Neuron (in vitro differentiated cells): ENCODE measurements at regions not wholly inside any gene's neighbourhood (a gene's known extent, or its start where the extent isn't known, plus 50 kb on each side); places are given as distances from the start of the nearest gene placed in this dataset.
"Not testable (repeated sequence)": the region's sequence is repeated elsewhere in the genome, so short reads cannot be mapped to it uniquely, and the experiment has no call there.

Experiments used
- H2AFZ ChIP-seq: one replicate; pipeline ENCODE4 v1.6.1; 2013; ENCODE audit warnings: low read depth, mild to moderate bottlenecking, inconsistent platforms, low read length, moderate library complexity
- H3K27me3 ChIP-seq: one replicate; pipeline ENCODE4 v1.6.1; 2013; ENCODE audit warnings: low read length; ENCODE audit not compliant: insufficient read depth
- H3K36me3 ChIP-seq: one replicate; pipeline ENCODE4 v1.6.1; 2013; ENCODE audit warnings: low read length; ENCODE audit not compliant: insufficient read depth
- H3K4me1 ChIP-seq: one replicate; pipeline ENCODE4 v1.6.1; 2013; ENCODE audit warnings: low read length; ENCODE audit not compliant: insufficient read depth
- H3K4me3 ChIP-seq: 2 replicates; pipeline ENCODE4 v1.5.1; 2013; ENCODE audit warnings: mild to moderate bottlenecking, low read length, moderate library complexity
- H3K9me3 ChIP-seq: one replicate; pipeline ENCODE4 v1.6.1; 2013; ENCODE audit warnings: low read length

GRCh38 chr1:195686764-195687163 is 921.5 kb downstream of the KCNT2 start:
- no peaks in the 10 kb centered on the region for H3K4me1 ChIP-seq
- H3K9me3 ChIP-seq: no peaks in the 10 kb centered on the region
- no peak overlapping the region for H3K4me3 ChIP-seq
- H3K36me3 ChIP-seq: no peaks in the 10 kb centered on the region
- H2AFZ ChIP-seq: no peak overlapping the region
- H3K27me3 ChIP-seq: no peaks in the 10 kb centered on the region

GRCh38 chr1:195664628-195665027 is 943.6 kb downstream of the KCNT2 start:
- H3K27me3 ChIP-seq: no peaks in the 10 kb centered on the region

GRCh38 chr1:195663549-195664280 is 944.5 kb downstream of the KCNT2 start:
- H3K4me3 ChIP-seq: no peak overlapping the region
- no peaks in the 10 kb centered on the region for H3K9me3 ChIP-seq
- no peaks in the 10 kb centered on the region for H3K4me1 ChIP-seq
- no peaks in the 10 kb centered on the region for H3K36me3 ChIP-seq
- no peak overlapping the region for H2AFZ ChIP-seq
- H3K27me3 ChIP-seq: no peaks in the 10 kb centered on the region

More at GRCh38 chr1:195664628-195665027, 943.6 kb downstream of the KCNT2 start:
- Histone ChIP-seq H3K4me3 (no peak overlapping the region), H3K4me1 (no peaks in the 10 kb centered on the region), H3K9me3 (no peaks in the 10 kb centered on the region), H3K36me3 (no peaks in the 10 kb centered on the region), H2AFZ (no peak overlapping the region)

- Histone ChIP-seq H3K27me3 (no peaks in the 10 kb centered on the region), H3K4me3 (no peak overlapping the region), H3K36me3 (no peaks in the 10 kb centered on the region), H2AFZ (no peak overlapping the region), H3K9me3 (no peaks in the 10 kb centered on the region), H3K4me1 (no peaks in the 10 kb centered on the region)
Measured at GRCh38 chr1:195656780-195657179, 951.5 kb downstream of the KCNT2 start.

- H2AFZ ChIP-seq, H3K27me3 ChIP-seq, H3K9me3 ChIP-seq, H3K4me3 ChIP-seq, H3K36me3 ChIP-seq, H3K4me1 ChIP-seq: not testable (repeated sequence)
Measured at GRCh38 chr1:195648875-195649274, 959.4 kb downstream of the KCNT2 start.

- Histone ChIP-seq H3K4me3 (no peak overlapping the region), H3K9me3 (no peaks in the 10 kb centered on the region), H3K36me3 (no peaks in the 10 kb centered on the region), H3K4me1 (peaks cover 3% of the 10 kb centered on the region), H2AFZ (no peak overlapping the region), H3K27me3 (no peaks in the 10 kb centered on the region)
Measured at GRCh38 chr1:195637539-195637938, 970.7 kb downstream of the KCNT2 start.

- Histone ChIP-seq H2AFZ (no peak overlapping the region), H3K36me3 (no peaks in the 10 kb centered on the region), H3K9me3 (peaks cover 4% of the 10 kb centered on the region), H3K27me3 (no peaks in the 10 kb centered on the region), H3K4me3 (no peak overlapping the region), H3K4me1 (peaks cover 9% of the 10 kb centered on the region)
Measured at GRCh38 chr1:195618287-195618686, 990.0 kb downstream of the KCNT2 start.

- Histone ChIP-seq H3K27me3 (no peaks in the 10 kb centered on the region), H3K4me1 (peaks cover 9% of the 10 kb centered on the region), H3K9me3 (peaks cover 4% of the 10 kb centered on the region), H3K4me3 (no peak overlapping the region), H2AFZ (no peak overlapping the region), H3K36me3 (no peaks in the 10 kb centered on the region)
Measured at GRCh38 chr1:195617106-195617505, 991.1 kb downstream of the KCNT2 start.

GRCh38 chr1:195608883-195609282 is 999.4 kb downstream of the KCNT2 start:
- H3K27me3 ChIP-seq: no peaks in the 10 kb centered on the region
- H3K9me3 ChIP-seq: no peaks in the 10 kb centered on the region
- no peaks in the 10 kb centered on the region for H3K4me1 ChIP-seq
- H2AFZ ChIP-seq: no peak overlapping the region
- H3K36me3 ChIP-seq: no peaks in the 10 kb centered on the region
- no peak overlapping the region for H3K4me3 ChIP-seq

GRCh38 chr1:195606483-195606882 is 1001.8 kb downstream of the KCNT2 start:
- Histone ChIP-seq H2AFZ (no peak overlapping the region), H3K4me1 (no peaks in the 10 kb centered on the region)

GRCh38 chr1:195604287-195604686 is 1004.0 kb downstream of the KCNT2 start:
- peaks cover 3% of the 10 kb centered on the region for H3K9me3 ChIP-seq
- H3K36me3 ChIP-seq: no peaks in the 10 kb centered on the region
- no peak overlapping the region for H2AFZ ChIP-seq

More at GRCh38 chr1:195606483-195606882, 1001.8 kb downstream of the KCNT2 start:
- no peak overlapping the region for H3K4me3 ChIP-seq
- H3K9me3 ChIP-seq: no peaks in the 10 kb centered on the region
- H3K27me3 ChIP-seq: no peaks in the 10 kb centered on the region
- no peaks in the 10 kb centered on the region for H3K36me3 ChIP-seq

GRCh38 chr1:195597891-195598290 is 1010.3 kb downstream of the KCNT2 start:
- Histone ChIP-seq H3K36me3 (no peaks in the 10 kb centered on the region), H3K4me1 (no peaks in the 10 kb centered on the region), H2AFZ (no peak overlapping the region), H3K9me3 (peaks cover 3% of the 10 kb centered on the region), H3K27me3 (no peaks in the 10 kb centered on the region), H3K4me3 (no peak overlapping the region)

More at GRCh38 chr1:195604287-195604686, 1004.0 kb downstream of the KCNT2 start:
- no peak overlapping the region for H3K4me3 ChIP-seq
- no peaks in the 10 kb centered on the region for H3K27me3 ChIP-seq
- H3K4me1 ChIP-seq: no peaks in the 10 kb centered on the region

GRCh38 chr1:195594773-195595172 is 1013.5 kb downstream of the KCNT2 start:
- Histone ChIP-seq H3K27me3 (no peaks in the 10 kb centered on the region), H3K4me1 (peaks cover 3% of the 10 kb centered on the region), H3K36me3 (no peaks in the 10 kb centered on the region), H3K9me3 (no peaks in the 10 kb centered on the region), H2AFZ (no peak overlapping the region), H3K4me3 (no peak overlapping the region)

- H3K4me3 ChIP-seq: no peak overlapping the region
- no peak overlapping the region for H2AFZ ChIP-seq
- H3K9me3 ChIP-seq: no peaks in the 10 kb centered on the region
- H3K36me3 ChIP-seq: no peaks in the 10 kb centered on the region
- H3K4me1 ChIP-seq: peaks cover 3% of the 10 kb centered on the region
- no peaks in the 10 kb centered on the region for H3K27me3 ChIP-seq
Measured at GRCh38 chr1:195594322-195594721, 1013.9 kb downstream of the KCNT2 start.
